Islet of Langerhans (tissue), 1 donor: ENCODE measurements at regions not wholly inside any gene's neighbourhood (a gene's known extent, or its start where the extent isn't known, plus 50 kb on each side); places are given as distances from the start of the nearest gene placed in this dataset.
"Not testable (repeated sequence)": the region's sequence is repeated elsewhere in the genome, so short reads cannot be mapped to it uniquely, and the experiment has no call there.

Experiments used
- FAIRE-seq: peaks from one replicate; lab custom pipeline; 2011; peaks lifted over from hg19 to GRCh38; lab: Jason Lieb, UNC

GRCh38 chr2:36052819-36053218 lies 302.8 kb upstream of the CRIM1 start:
- FAIRE-seq: no peak

GRCh38 chr2:36044411-36044810 lies 311.2 kb upstream of the CRIM1 start:
- no peak for FAIRE-seq

DNA sequence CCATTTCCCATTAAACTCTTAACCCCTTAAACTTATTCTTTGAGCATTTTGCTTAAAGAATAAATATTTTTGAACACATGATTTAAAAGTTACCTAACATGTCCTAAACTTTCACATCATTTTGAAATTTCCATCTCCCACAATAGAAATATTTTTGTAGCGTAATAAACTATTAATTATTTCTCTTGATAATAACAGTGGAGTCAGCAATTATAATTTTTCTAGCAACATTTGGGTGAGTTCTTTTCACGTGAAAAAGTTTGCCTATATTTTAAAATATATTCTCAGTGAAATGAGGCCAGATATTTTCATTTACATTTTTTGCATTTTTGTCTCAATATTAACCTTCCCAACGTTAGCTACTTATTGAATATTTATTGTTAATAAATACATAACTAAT lies 320.4 kb upstream of the CRIM1 start:
- no peak for FAIRE-seq

- no peak for FAIRE-seq
These were observed 323.5 kb upstream of the CRIM1 start for GRCh38 chr2:36032046-36032445.

- FAIRE-seq: no peak
These were observed 324.1 kb upstream of the CRIM1 start for GRCh38 chr2:36031471-36031870.

DNA sequence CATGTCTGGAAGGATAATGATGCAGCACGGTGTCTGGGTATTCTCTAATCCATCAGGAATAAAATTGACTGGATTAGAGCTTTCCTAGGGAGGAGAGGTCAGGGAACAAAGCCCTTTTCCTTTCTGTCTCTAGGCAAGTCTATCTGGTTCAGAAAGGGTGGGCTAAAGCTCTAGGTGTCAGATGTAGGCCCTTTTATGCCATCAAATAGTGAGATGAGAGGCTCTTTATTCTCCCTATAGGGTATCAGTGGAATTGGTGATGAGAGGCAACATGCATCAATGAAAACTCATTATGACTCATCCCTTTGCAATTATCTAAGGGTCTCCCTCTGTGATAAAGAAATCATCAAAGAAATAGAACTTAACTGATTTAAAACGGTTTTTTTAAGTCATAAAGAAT lies 328.0 kb upstream of the CRIM1 start:
- no peak for FAIRE-seq

DNA sequence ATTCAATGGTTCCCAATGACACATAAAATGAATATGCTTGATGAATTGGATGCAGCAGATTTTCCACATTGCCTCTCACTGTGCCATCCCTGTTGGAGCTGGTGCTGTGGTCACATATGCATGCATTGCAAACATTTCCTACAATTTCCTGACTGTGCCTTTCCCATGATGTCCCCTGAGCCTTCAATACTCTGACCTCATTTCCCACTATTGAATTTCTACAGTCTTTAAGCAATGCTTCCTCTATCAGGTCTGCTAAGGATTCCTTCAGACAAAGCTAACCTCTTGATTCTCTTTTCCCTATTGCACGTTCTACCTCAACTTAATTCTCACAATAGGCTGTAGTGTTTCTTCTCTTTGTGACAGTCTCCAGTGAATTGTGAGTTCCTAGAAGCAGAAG lies 342.5 kb upstream of the CRIM1 start:
- no peak for FAIRE-seq

DNA sequence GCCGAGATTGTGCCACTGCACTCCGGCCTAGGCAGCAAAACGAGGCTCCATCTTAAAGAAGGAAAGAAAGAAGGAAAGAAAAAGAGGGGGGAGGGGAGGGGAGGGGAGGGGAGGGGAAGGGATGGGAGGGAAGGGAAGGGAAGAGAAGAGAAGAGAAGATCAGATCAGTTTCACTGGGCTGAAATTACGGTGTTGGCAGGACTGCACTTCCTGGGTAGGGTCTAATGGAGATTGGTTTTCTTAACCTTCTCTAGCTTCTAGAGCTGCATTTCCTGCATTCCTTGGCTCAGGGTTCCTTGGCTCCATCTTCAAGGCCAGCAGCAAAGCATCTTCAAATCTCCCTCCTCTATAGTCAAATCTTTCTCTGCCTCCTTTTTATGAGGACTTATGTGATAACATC lies 349.1 kb upstream of the CRIM1 start:
- no peak for FAIRE-seq

- no peak for FAIRE-seq
These were observed 352.6 kb upstream of the CRIM1 start for GRCh38 chr2:36002941-36003340.

- no peak for FAIRE-seq
These were observed 358.1 kb upstream of the CRIM1 start for GRCh38 chr2:35997488-35997887.

GRCh38 chr2:35989503-35989902 lies 366.1 kb upstream of the CRIM1 start:
- no peak for FAIRE-seq

- no peak for FAIRE-seq
These were observed 366.5 kb upstream of the CRIM1 start for GRCh38 chr2:35989040-35989439.

DNA sequence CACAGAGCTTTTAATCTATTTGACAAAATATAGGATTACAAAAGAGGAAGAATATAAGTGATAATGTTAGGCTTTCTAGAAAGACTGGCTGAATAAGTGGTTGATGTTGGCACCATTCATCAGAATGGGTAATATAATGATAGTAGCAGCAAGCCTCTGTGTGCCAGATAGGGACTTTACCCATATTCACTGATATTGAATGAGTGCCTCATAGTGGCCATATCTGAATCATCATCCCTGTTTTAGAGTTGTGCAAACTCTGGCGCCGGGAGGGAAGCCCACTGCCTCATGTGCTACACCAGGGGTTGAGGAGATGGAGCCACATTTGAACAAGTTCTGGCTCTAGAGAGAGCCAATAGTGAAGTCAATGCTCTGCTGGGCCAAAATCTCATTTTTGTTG lies 368.7 kb upstream of the CRIM1 start:
- no peak for FAIRE-seq

- FAIRE-seq: no peak
These were observed 377.4 kb upstream of the CRIM1 start for GRCh38 chr2:35978218-35978617.

DNA sequence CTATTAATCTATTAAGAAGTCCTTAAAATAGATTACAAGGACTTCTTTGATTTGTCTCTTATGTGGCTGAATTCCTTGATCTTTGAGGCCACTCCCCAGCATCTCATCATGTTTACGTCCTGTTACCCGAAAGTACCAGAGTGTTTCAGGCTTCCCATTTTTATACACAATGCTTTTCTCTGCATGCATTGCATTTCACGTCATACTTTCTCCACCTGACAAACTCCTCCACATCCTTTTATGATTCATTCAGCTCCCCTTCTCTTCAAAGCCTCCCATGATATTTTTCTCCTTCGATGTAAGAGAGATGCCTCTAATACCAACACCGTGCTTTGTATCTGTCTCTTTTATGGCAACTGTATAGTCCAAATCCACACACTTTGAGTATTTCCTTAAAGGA lies 379.0 kb upstream of the CRIM1 start:
- FAIRE-seq: no peak

GRCh38 chr2:35973737-35974132 lies 381.8 kb upstream of the CRIM1 start:
- FAIRE-seq: no peak

- no peak for FAIRE-seq
These were observed 382.3 kb upstream of the CRIM1 start for GRCh38 chr2:35973132-35973736.

DNA sequence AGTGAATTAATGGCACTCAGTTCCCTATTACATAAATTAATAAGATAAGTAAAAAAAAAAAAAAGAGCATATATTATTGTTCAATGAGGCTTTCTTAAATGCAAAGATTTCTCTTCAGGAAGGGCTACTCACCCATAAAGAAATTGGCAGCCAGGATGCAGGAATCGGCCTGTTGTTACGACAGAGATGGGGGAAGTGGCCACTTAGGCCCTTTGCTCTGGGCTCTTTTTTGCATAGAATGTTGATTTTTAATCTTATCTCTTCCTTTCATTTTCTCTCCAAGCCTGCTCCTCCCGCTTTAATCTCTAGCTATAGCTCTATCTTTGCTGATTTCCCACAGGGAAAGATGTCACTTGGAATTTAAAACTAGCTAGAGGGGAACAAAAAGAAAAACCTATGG lies 391.8 kb upstream of the CRIM1 start:
- FAIRE-seq: no peak

DNA sequence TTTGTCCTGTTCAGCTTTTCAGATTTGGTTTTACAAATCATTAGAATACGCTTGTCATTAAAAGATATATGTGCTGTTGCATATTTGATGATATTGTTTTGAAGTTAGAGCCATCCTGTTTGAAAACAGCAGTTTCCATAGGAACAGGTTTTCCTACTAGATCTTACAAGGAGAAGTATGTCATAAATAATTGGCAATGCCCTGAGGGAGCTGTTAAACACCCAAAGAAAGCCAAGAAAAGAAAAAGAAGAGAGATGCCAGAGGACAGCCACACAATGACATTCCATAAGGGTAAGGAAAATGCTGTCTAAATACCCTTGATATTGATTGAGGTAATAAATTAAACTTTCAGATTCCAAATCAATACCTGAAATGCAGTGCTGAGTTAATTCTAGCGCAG lies 392.2 kb upstream of the CRIM1 start:
- no peak for FAIRE-seq

DNA sequence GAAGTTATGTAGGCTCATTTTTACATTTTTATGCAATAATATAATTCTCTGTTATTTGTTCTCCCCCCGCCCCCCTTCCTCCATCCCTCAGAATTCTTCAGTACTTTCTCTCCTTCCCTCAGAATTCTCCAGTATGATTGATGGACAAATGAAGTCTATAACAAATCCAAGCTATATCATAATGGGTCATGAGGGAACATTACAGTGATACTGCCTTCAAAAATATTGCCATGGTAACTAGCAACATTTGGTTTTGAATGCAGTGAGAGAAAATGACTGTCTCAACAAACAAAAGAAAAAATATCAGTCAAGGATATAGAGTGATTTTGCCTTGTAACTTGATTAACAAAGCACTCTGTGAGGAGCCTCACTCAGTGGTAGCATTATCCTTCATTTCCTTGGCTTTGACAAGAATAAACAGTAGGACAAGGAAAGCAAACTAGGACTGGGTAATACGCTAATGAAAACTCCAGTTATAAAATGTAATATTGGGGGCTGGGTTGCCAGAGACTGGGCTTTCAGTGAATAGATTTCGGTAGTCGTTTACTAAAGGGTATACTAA lies 392.9 kb upstream of the CRIM1 start:
- no peak for FAIRE-seq

GRCh38 chr2:35960596-35960995 lies 395.0 kb upstream of the CRIM1 start:
- FAIRE-seq: no peak

GRCh38 chr2:35957053-35957452 lies 398.5 kb upstream of the CRIM1 start:
- FAIRE-seq: not testable (repeated sequence)

GRCh38 chr2:35946478-35946877 lies 409.1 kb upstream of the CRIM1 start:
- no peak for FAIRE-seq

DNA sequence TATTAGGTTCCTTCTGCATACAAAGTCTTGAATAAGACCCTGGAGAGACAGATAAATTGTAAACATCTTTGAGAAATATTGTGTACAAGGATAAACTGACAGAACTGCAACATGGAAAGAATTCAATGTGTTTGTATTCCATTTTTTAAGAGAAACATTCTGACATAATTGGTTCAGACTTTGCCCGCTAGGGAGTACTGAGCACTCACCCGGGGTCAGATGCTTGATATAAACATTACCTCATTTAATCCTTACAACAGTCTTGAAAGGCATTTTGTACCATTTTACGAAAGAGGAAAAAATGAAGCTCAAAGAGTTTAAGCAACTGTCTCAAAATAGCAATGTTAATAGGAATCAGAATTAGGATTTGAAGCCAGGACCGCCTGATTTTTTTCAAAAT lies 416.7 kb upstream of the CRIM1 start:
- no peak for FAIRE-seq

DNA sequence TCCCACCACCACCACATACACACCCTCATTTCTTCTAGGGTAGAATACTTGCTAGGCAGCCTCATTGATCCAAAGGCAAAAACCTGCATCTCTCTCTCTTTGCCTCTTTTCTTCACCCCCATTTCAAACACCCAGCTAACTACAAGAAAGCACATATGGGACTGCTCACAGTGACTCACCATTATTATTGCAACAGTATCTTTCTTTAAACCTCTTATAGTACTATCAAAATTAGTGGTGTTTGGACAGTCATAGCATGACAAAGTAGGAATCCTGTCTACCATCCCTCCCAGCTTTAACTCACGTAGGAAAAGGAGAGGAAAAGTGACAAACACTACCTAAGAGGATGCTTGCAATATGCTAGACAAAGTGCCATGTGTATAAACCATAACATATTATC lies 422.5 kb upstream of the CRIM1 start:
- FAIRE-seq: no peak
